GM12892 (cell line): ENCODE measurements at regions not wholly inside any gene's neighbourhood (a gene's known extent, or its start where the extent isn't known, plus 50 kb on each side); places are given as distances from the start of the nearest gene placed in this dataset.

ENCODE experiments used
- POLR2A ChIP-seq: IDR thresholded peaks from 2 replicates; pipeline ENCODE4 v1.6.1; 2011; ENCODE audit warnings: low read depth, low read length, control low read depth
- POLR2AphosphoS5 ChIP-seq: IDR thresholded peaks from 2 replicates; pipeline ENCODE4 v1.6.1; 2011; ENCODE audit warnings: low read depth, low read length, control low read depth
- TAF1 ChIP-seq: IDR thresholded peaks from 2 replicates; pipeline ENCODE4 v1.6.1; 2011; ENCODE audit warnings: low read depth, mild to moderate bottlenecking, control low read depth, low read length, borderline replicate concordance

DNA sequence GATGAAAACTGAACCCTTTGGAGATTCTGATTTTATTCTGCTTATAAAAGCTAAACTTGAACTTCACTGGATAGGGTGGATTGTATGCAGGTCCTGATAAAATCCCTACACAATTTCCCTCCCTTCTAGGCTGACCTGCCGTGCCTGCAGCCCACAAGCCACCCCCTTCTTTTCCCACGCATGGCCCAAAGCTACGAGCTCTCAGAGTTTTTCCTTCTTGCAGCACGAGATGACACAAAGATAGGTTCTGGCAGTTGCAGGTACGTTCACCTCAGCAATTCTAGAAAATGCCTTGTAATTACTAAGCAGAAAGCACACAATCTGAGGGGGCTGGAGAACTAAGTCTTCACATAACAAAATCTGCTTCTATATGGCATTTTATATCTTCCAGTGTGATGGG, 110.6 kb upstream of the ATP8B1 start:
- TF ChIP-seq POLR2A, result no peak
- no peak for TF ChIP-seq POLR2AphosphoS5
- TF ChIP-seq TAF1, result no peak
